ENCODE measurements at regions not wholly inside any gene's neighbourhood (a gene's known extent, or its start where the extent isn't known, plus 50 kb on each side); places are given as distances from the start of the nearest gene placed in this dataset.
"Not testable (repeated sequence)": the region's sequence is repeated elsewhere in the genome, so short reads cannot be mapped to it uniquely, and the experiment has no call there.

DNA sequence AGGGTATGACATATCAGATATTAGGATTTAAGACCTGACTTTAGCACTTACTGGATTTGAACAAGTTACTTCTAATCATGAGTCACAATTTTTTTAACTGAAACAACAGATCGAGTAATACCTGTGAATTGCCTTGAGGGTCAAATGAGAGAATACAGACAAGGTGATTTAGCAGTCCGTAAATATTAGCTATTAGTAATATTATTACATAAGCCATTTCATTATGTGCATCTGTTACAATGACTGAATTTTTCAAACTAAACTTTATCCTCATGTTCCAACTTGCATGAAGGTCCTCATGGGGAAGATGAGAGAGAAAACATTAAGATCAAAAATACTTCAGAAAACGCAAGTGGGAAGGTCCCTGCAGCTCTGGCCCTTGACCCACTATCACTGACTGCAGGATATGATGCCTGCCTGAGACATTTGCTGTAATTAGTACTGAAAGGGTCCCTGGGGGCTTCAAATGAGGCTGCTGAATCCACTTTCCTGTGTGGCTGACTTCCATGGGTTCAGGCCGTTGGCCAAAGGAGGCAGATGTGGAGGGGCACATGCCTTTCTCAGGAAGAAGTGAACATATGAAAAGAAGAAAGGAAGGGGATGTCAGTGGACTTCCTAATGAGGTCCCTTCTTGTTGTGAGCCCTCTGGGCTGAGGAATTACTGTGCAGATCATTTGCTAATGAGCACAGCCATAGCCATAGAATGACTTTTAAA lies 441.7 kb downstream of the CDH11 start:
- no peaks in the 10 kb centered on the region for H3K9me3 Mint-ChIP-seq
- H3K36me3 Mint-ChIP-seq (ENCODE audit: low read depth), result no peaks in the 10 kb centered on the region
- no peak for DNase-seq
- H3K27ac Mint-ChIP-seq, result no peak overlapping the region
- peaks cover 2% of the 10 kb centered on the region; the same call in 1 of the 2 replicates for H3K27me3 Mint-ChIP-seq (ENCODE audit: insufficient read depth)
- no peak overlapping the region for H3K4me3 Mint-ChIP-seq
- H3K4me1 Mint-ChIP-seq (ENCODE audit: low read depth), result no peaks in the 10 kb centered on the region
- no peak for TF ChIP-seq CTCF (IDR thresholded peaks at IDR 0.05)

DNA sequence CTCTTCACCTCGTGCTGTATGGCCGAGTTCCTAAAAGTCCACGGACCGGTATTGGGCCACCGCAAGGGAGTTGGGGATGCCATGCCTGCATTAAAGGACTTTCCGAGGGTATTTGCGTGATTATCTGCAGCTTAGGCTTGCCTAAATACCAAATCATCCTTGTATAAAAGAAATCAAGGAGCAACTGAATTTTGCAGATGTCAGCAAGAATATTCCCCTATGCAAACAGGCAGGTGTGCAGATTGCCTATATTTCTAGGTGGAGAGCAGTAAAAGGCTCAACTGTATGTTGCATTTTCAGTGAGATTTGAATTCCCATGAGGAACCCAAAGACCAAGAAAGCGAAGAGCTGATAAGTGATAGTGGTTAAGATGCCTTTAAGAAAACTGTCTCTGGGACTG lies 452.3 kb downstream of the CDH11 start:
- Mint-ChIP-seq H3K4me1 (ENCODE audit: low read depth) (no peaks in the 10 kb centered on the region), H3K27ac (no peak overlapping the region), H3K36me3 (ENCODE audit: low read depth) (no peaks in the 10 kb centered on the region), H3K4me3 (no peak overlapping the region), H3K27me3 (ENCODE audit: insufficient read depth) (no peaks in the 10 kb centered on the region; the same call in 1 of the 2 replicates), H3K9me3 (no peaks in the 10 kb centered on the region)
- DNase-seq, result no peak
- TF ChIP-seq CTCF (IDR thresholded peaks at IDR 0.05), result no peak

DNA sequence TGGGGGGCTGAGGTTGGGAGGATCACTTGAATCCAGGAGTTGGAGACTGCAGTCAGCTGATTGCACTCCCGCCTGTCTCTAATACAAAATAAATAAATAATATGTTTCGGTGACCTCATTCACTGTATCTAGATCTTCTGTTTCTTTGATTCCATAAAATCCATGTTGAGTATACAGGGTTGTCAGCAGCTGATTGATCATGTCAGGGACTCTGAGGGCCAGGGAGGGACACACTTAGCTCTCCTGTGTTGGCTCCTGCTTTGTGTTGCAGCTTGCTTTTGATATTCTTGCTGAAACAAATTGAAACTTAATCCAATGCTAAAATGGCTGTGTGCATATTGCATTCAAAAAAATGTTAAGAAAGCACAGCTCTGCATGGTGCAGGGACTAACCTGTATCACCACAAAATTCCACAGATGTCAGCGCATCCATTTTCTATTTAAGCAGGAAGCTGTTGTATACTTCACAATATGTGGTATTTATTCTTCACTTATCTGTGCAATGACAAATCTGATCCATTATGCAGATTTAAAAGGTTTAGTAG lies 454.5 kb downstream of the CDH11 start:
- H3K27me3 Mint-ChIP-seq (ENCODE audit: insufficient read depth), result no peaks in the 10 kb centered on the region
- no peak for DNase-seq
- no peaks in the 10 kb centered on the region for H3K4me1 Mint-ChIP-seq (ENCODE audit: low read depth)
- no peak for TF ChIP-seq CTCF (IDR thresholded peaks at IDR 0.05)
- no peaks in the 10 kb centered on the region for H3K9me3 Mint-ChIP-seq
- H3K27ac Mint-ChIP-seq, result no peak overlapping the region
- no peak overlapping the region for H3K4me3 Mint-ChIP-seq
- no peaks in the 10 kb centered on the region for H3K36me3 Mint-ChIP-seq (ENCODE audit: low read depth)

DNA sequence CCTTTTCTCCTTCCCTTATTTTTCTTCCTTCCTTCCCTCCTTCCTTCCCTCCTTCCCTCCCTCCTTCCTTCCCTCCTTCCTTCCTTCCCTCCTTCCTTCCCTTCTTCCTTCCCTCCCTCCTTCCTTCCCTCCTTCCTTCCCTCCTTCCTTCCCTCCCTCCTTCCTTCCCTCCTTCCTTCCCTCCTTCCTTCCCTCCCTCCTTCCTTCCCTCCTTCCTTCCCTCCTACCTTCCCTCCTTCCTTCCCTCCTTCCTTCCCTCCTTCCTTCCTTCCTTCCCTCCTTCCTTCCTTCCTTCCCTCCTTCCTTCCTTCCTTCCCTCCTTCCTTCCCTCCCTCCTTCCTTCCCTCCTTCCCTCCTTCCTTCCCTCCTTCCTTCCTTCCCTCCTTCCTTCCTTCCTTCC lies 459.6 kb downstream of the CDH11 start:
- H3K36me3 Mint-ChIP-seq (ENCODE audit: low read depth); H3K9me3 Mint-ChIP-seq; H3K27me3 Mint-ChIP-seq (ENCODE audit: insufficient read depth); H3K27ac Mint-ChIP-seq; H3K4me3 Mint-ChIP-seq; DNase-seq; H3K4me1 Mint-ChIP-seq (ENCODE audit: low read depth): not testable (repeated sequence)

GRCh38 chr16:64659866-64660265 lies 462.0 kb downstream of the CDH11 start:
- Mint-ChIP-seq H3K9me3 (no peaks in the 10 kb centered on the region), H3K27me3 (ENCODE audit: insufficient read depth) (peaks cover 2% of the 10 kb centered on the region; the same call in 1 of the 2 replicates), H3K4me3 (no peak overlapping the region), H3K4me1 (ENCODE audit: low read depth) (no peaks in the 10 kb centered on the region), H3K27ac (no peak overlapping the region), H3K36me3 (ENCODE audit: low read depth) (no peaks in the 10 kb centered on the region)
- TF ChIP-seq CTCF (IDR thresholded peaks at IDR 0.05), result no peak
- DNase-seq, result no peak

DNA sequence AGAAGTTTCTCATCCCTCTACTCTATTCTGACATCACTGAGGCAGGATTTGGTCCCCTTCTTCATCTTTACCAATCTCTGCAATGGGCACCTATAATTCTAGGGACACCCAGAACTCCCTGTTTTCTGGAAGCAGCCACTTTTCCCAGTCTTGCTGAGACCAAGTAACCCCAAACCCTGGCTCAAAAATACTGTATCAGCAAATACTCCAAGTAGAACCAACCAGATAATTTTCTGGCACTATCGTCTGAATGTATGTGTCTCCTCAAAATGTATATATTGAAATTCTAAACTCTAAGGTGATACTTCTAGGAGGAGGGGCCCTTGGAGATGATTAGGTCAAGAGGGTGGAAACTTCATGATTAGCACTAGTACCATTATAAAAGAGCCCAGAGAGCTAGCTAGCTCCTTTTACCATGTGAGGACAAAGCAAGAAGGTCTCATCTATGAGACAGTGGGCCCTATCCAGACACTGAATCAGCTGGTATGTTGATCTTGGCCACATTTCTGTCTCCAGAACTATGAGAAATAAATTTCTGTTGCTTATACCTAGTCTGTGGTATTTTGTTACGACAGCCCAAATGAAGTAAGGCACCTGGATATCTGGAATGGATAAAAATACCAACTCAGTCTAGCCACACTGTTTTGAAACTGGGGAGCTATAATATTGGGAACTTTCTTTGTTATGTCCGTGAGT lies 464.4 kb downstream of the CDH11 start:
- no peak for DNase-seq
- Mint-ChIP-seq H3K4me3 (no peak overlapping the region), H3K27me3 (ENCODE audit: insufficient read depth) (peaks cover 2% of the 10 kb centered on the region; the same call in 1 of the 2 replicates), H3K4me1 (ENCODE audit: low read depth) (peaks cover 15% of the 10 kb centered on the region), H3K27ac (no peak overlapping the region), H3K36me3 (ENCODE audit: low read depth) (no peaks in the 10 kb centered on the region), H3K9me3 (no peaks in the 10 kb centered on the region)
- no peak for TF ChIP-seq CTCF (IDR thresholded peaks at IDR 0.05)

Data from HFFc6 (cell line).